ENCODE measurements at regions not wholly inside any gene's neighbourhood (a gene's known extent, or its start where the extent isn't known, plus 50 kb on each side); places are given as distances from the start of the nearest gene placed in this dataset. TPM values are rescaled to one million over a fixed set of nuclear protein-coding genes. Genes with fewer than 3 reads are reported as not detected.
"Not testable (repeated sequence)": the region's sequence is repeated elsewhere in the genome, so short reads cannot be mapped to it uniquely, and the experiment has no call there.

DNA sequence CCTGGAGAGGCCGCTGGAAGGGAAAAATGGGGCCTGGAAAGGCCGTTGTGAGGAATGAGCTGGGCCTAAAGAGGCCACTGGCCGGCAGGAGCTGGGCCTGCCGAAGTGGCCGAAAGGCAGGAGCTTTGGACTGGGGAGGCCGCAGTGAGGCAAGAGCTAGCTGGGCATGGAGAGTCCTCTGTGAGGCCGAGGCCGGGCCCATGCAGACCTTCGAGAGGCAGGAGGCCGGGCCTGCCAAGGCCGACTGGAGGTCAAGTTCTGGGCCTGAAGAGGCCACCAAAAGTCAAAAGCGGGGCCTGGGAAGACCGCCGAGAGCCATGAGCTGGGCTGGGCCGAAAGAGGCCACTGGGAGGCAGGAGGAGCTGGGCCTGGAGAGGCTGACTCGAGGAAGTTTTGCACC, 71.6 kb upstream of the COBL start:
- not testable (repeated sequence) for DNase-seq (ENCODE audit: low read depth)

GRCh38 chr7:51386806-51387568, 70.4 kb upstream of the COBL start:
- not testable (repeated sequence) for DNase-seq (ENCODE audit: low read depth)

- not testable (repeated sequence) for DNase-seq (ENCODE audit: low read depth)
These were observed 69.6 kb upstream of the COBL start for GRCh38 chr7:51386184-51386583.

DNA sequence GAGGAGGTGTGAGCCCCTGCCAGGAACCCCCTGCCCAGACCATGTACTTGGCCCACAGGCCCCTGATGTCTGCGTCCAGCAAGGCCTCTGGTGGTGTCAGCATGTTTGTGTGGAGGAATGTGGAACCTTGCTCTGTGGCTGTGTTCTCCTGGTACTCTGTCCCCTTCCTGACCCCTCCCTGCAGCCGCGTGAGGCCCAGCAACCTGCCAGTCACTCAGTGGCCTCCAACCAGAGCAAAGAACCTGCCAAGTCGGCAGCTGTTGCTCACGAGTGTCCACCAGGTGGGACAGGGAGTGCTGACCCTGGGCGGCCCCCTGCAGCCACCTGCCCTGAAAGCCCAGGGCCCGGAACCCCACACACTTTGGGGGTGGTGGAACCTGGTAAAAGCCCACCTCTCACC, 65.6 kb upstream of the COBL start:
- DNase-seq (ENCODE audit: low read depth) = not testable (repeated sequence)

DNA sequence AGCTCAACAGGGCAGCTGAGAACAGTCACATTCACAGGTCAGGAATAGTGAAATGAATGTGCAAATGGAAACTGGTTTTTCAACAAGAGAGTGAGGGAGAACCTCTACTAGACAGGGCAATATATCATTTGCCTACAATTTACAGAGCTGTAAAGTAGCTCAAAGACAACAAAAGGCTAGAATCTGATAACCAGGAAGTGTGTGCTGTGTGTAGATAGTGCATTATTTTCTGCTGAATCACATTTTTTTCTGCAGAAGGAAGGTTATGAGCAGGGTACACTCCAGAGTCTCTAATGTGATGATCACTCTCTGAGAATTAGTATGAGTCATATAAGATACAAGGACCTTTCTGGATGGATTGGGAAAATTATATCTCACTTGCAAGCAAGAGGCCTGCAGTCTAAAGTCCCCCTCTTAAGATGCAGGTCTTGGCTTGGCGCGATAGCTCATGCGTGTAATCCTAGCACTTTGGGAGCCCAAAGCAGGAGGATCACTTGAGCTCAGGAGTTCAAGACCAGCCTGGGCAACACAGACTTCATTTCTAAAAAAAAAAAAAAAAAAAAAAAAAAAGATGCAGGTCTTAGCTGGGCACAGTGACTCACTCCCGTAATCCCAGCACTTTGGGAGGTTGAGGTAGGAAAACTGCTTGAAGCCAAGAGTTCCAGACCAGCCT, 59.9 kb upstream of the COBL start:
- peak; percentile 93 for DNase-seq (ENCODE audit: low read depth)

GRCh38 chr7:51374936-51375335, 58.3 kb upstream of the COBL start:
- DNase-seq (ENCODE audit: low read depth) = peak; percentile 28

GRCh38 chr7:51373607-51374006, 57.0 kb upstream of the COBL start:
- DNase-seq (ENCODE audit: low read depth) = not testable (repeated sequence)

GRCh38 chr7:51369746-51370145, 53.1 kb upstream of the COBL start:
- no peak for DNase-seq (ENCODE audit: low read depth)

DNA sequence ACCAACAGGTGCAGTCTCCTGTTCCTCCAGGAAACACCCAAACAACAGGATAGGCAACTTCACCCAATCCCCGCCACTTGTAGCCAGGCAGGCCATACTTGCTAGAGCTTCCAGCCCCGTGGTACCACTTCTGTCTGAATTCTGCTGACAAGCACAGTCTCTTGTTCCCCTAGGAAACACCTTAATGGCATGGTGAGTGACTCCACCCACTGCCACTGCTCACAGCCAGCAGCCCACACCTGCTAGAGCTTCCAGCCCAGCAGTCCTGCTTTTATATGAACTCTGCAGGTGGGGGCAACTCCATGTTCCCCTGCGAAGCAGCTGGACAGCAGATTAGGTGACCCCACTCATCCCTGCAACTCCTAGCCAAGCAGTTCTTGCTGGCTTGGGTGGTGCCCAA, 52.6 kb upstream of the COBL start:
- DNase-seq (ENCODE audit: low read depth) = not testable (repeated sequence)

DNA sequence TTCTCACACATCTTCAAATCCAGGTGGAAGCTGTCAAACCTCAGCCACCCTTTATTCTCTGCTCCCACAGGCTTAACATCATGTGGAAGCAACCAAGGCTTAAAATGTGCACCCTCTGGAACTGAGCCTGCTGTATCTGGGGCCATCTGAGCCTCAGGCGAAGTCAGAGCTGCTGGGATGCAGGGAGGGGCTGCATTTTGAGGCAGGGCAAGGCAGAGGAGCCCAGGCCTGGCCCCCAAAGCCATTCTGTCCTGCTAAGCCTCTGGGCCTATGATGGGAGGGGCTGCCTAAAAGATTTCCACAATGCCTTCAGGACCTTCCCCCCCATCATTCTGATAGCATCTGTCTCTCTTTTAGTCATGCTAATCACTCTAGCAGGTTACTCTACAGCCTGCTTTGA, 51.7 kb upstream of the COBL start:
- DNase-seq (ENCODE audit: low read depth) = no peak

- no peak for DNase-seq (ENCODE audit: low read depth)
These were observed 51.0 kb upstream of the COBL start for GRCh38 chr7:51367614-51367968.

- DNase-seq (ENCODE audit: low read depth) = peak; percentile 52
These were observed 50.5 kb upstream of the COBL start for GRCh38 chr7:51366930-51367613.

Small RNA genes in the stretch of these regions (small RNA-seq; reads per million reads assigned to genes)
- gene RF00322 (not detected), gene RN7SL292P (not detected), gene ROBO2P1 (not detected)
